A673 (cell line): ENCODE measurements at regions not wholly inside any gene's neighbourhood (a gene's known extent, or its start where the extent isn't known, plus 50 kb on each side); places are given as distances from the start of the nearest gene placed in this dataset.

Experiments used
- CTCF ChIP-seq: fragments of 300-800, 200-600 bp; sonication (generic); conservative IDR thresholded peaks from 2 replicates; pipeline ENCODE4 v1.5.1; 2017; ENCODE audit warnings: low read depth, mild to moderate bottlenecking, antibody characterized with exemption, low read length, moderate library complexity, mixed read lengths
- EZH2 ChIP-seq: fragments of 200-600 bp; sonication (generic); IDR thresholded peaks from 2 replicates; pipeline ENCODE4 v1.6.1; 2017; ENCODE audit warnings: borderline replicate concordance, low read depth, mild to moderate bottlenecking, mixed read lengths, antibody characterized with exemption, low read length; ENCODE audit not compliant: poor library complexity, severe bottlenecking

GRCh38 chr11:56905936-56906335, 82.8 kb upstream of the OR5AK2 start:
- TF ChIP-seq CTCF (no peak), EZH2 (no peak)
